ENCODE measurements at regions not wholly inside any gene's neighbourhood (a gene's known extent, or its start where the extent isn't known, plus 50 kb on each side); places are given as distances from the start of the nearest gene placed in this dataset.

DNA sequence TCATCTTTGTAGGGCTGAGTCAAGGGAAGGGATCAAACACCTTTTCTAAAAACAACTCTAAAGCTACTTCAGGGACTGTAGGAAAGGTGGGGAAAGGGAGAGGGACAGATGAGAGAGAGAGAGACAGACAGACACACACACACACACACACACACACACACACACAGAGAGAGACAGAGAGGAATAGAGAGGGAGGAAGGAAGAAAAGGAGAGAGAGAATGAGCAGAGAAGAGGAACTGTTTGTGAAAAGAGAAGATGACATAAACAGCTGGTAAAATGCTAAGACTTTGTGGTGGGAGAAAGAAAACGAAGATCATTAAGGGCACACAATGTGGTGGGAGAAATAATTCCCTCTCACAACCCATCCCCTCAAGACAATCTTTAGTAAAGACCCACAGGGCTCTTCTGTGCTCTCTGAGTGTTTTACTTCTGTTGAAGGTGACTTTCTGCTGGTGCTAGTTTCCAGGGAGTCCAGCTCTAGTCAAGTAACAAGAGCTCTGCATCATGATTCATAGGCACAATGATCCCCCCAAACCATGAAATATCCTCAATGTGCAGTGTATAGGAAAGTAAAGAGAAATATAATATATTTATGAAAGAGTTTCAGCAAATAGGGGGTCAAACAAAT is 77.2 kb upstream of the STK17B start:
- no peak for DNase-seq (ENCODE audit: low read depth, low spot score)

DNA sequence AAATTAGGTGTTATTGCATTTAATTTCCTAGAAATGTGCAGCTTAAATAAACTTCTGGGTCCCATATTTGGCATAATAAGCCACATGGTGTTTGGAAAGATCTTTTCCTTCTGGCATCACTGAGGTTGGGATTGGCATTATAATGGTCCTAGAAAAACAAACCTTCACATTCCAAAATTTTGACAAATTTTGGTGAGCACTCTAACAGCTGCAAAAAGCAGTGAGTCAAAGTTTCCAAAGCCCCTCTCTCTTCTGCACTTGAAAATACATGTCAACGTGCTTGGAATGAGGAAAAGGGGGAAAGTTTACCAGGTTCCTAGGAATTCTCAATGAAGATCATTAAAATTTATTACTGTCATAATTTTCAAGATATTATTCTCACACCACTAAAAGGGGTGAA is 77.8 kb upstream of the STK17B start:
- no peak for DNase-seq (ENCODE audit: low read depth, low spot score)

DNA sequence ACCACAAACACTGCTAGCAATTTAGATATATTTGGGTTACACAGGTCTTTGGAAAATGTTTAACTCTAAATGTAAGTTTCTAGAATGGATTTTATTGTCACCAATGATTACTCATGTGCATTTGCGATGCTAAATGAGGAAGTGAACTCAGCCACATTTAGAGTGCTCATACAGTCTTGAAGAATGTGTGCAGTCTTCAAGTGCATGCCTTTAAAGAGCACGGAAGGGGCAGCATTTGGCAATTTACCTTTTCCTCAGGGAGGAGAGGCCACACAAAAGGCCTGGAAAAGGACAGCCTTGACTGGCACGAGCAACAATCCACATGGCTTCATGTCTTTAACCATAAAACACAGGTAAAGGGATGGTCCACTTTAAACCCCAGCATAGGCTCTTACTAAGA is 78.5 kb upstream of the STK17B start:
- no peak for DNase-seq (ENCODE audit: low read depth, low spot score)

DNA sequence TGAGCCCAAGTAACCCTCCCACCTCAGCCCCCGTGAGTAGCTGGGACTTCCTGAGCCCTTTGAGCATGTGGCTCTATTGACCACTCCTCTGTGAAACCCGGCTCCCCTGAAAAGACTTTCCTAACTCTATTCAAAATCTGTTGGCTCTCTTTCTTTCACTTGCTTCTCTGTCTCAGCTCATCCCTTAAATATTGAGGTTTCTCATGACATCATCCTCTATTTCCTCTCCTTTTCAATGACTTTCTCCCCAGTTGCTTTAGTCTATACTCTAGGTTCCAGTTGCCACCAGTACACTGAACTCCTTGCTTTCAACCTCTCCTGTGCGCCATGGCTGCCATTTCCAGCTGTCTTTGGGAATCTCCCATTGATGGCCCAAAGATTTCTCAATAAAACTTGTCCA is 79.8 kb upstream of the STK17B start:
- no peak for DNase-seq (ENCODE audit: low read depth, low spot score)

DNA sequence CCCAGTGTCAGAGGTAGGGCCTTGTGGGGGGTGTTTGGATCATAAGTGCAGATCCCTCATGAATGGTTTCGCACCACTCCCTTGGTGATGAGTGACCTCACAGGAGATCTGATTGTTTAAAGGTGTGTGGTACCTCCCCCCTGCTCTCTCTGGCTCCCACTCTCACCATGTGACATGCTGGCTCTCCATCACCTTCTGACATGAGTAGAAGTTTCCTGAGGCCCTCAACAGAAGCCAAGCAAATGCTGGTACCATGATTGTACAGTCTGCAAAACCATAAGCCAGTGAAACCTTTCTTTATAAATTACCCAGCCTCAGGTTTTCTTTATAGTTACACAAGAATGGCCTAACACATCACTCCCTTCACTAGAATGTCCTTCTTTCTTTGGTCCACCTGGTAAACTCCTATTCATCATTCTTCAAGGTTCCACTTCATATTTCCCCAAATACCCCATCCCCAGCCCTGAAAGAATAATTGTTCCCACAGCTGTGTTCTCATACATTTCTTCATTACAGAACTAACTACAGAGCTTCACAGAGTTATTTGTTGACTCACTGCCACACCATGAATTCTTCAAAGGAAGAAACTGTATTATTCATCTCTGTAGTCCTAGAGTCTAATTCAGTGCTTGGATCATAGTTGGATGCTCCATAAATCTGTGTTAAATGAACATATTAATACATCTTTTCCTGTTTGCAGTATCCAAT is 81.2 kb upstream of the STK17B start:
- DNase-seq (ENCODE audit: low read depth, low spot score) = no peak

DNA sequence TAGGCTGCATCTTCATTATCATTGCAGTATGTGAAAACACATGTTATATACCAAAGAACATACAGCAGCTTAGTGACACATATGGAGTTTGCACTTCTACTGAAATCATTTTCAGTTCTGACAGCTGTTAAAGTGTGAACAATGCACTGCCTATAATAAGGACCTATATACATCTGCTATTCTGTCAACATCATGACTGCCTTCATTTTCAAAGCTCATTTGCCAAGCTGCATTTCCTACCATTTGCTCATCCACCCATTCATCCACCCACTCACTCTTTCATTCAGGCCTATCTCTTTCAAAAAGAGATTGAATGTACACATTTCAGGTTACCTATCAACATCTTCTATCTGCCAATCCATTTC is 81.7 kb upstream of the STK17B start:
- no peak for DNase-seq (ENCODE audit: low read depth, low spot score)

DNA sequence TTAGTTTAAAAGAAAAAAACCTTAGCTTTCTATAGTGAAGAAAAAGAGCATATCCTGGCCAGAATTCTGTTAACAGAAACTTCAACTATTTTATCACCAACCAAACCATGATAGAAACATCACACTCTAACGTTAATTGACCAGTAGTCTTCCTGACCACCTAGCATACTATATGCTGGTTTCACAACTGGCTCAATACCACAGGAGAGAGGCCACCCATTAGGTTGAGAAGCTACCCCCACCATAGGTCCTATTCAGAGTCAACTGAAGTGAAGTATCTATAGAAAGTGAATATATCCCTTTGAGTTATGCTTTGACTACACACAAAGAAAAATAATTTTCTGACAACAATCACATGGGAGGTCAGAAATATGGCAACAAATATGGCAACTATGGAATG is 85.2 kb upstream of the STK17B start:
- DNase-seq (ENCODE audit: low read depth, low spot score) = no peak

DNA sequence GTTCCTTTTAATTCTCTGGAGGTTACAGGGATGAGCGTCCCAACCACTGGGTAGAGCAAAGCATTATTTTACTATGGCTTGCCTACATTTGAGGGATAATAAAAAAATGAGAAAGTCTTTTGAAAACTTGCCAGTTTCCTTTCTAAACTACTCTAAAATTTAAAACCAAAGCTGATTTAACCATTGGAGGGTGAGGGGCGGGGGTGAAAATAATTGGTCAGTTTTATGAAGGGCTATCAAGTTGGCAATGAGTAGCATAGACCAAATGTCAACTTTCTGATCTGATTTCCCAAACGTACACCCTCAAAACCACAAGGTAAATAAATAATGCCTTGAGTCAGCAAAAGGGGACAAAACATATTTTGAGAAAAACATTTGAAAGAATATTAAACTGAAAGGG is 85.7 kb upstream of the STK17B start:
- DNase-seq (ENCODE audit: low read depth, low spot score) = no peak

DNA sequence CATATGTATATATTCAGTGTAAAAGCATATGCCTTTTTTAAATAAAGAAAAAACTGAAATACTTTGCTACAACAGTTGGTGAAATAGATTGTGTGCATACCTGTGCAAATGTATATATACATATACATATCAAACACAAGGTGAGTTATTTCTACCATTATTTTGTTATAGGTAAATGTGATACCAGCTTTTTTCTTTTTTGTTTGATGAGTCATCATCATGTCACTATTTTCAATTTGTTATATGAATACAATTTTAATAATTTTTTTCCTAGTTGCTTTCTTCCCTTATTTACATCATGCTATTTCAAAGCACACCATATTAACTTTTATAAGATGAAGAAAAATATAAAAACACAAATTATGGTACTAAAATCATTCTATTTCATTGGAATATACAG is 87.0 kb upstream of the STK17B start:
- no peak for DNase-seq (ENCODE audit: low read depth, low spot score)

DNA sequence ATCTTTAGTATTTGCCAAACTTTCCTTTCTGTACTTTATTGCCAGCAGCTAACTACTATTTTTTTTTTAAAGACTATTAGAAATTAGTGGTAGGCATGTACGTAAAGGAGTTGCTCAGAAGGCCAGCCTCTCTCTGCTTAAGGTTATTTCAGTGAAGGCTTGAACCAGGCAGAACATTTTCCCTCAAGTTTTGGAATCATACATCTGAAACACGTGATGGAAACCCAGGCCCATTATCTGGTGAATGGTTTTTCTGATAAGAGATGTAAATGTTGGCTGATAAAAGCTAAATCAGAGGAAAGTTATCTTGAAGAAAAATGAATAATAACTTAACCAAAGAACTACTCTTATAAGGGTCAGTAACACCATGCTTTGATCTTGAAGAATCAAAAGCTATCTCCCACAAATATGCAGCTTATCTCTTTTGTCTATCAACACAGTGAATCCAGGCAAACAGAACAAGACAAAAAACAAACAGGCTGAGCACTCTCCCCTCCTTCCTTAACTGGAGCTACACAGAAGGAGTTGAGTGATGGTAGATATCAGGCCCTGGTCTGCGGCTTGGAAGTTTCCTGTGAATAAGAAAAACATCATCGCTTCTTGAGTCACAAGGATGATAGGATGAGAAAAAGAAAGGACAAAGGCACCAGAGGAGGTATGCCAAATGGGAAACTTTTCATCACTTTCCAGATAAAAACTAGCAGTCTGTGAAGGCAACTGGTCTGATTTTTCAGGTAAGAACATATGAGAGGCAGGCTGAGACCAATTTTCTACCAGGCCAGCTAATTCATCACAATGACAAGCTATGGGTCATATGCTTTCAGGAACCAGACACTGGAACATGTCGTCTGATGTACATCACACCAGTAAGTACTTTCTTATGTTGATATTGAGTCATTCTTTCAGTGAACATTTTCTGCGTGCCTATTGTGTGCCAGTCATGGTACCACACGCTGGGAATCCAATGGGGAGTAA is 88.4 kb upstream of the STK17B start:
- peak; percentile 69 for DNase-seq (ENCODE audit: low read depth, low spot score)

DNA sequence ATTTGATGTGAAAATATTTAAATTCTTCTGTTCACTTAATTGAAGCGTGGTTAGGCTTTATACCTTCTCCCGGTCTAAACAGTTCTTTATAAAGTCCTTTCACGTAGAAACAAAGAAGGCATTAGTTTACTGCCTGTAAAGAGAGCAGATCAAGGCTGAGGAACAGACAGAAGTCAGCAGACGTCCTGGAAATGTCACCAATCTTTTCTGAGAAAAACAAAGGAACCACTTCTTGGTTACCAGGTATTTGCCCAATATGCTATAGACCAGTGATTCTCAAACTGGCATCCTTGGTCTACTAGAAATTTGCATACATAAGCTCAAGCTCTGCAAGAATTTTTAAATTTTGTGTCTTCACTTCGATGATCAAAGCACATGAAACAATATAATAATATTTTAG is 89.2 kb upstream of the STK17B start:
- DNase-seq (ENCODE audit: low read depth, low spot score) = no peak

DNA sequence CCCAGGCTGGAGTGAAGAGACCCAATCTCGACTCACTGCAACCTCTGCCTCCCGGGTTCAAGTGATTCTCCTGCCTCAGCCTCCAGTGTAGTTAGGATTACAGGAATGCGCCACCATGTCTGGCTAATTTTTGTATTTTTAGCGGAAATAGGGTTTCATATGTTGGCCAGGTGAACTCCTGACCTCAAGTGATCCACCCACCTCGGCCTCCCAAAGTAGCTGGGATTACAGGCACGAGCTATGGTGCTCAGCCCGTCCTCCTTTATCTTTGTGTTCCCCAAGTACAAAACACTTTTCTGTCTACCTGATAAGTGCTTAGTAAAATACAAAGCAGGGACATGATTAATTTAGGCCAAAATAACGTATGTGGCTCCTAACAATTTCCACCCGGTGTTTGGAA is 91.2 kb upstream of the STK17B start:
- DNase-seq (ENCODE audit: low read depth, low spot score) = no peak

DNA sequence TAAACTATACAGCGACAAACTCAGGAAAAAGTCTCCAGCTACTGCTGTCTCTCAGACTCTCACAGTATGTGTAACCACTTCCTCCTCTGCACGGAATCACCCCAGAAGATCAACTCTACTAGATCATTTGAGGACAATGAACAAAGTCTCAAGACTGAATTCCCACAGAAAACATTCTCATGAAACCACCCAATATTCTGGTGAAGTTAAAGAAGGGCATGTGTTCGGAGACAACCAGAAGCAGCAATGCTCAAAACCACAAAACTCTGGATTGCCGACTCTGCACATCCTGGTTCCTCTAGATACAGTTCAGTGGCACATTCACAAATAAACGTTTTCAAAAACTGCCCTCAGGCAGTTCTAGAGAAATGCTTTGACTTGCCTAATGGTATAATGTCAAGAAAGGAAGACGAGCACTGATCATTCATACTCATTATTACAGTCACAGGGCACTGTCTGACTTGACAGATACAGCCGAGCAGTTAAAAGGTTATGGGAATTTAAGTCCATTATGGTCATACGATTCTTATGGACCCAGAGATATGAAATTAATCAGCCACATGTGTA is 91.9 kb upstream of the STK17B start:
- no peak for DNase-seq (ENCODE audit: low read depth, low spot score)

DNA sequence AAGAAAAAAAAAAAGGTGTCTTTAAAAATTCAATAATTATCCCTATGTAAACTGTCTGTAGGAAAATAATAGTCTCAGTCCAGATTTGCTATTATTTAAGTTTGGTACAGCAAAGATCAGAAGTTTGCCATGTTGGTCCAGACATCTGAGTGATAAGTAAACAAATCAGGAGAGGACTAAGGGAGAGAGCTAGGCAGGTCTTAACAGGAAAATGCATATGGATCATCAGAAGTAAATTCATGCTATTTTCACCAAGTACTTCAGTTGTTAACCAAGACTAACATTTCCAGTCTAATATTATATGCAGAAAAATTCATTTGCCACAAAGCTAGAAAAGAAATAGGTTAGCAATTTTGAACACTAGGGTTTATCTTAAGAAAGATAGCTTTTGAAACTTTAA is 95.0 kb upstream of the STK17B start:
- no peak for DNase-seq (ENCODE audit: low read depth, low spot score)

DNA sequence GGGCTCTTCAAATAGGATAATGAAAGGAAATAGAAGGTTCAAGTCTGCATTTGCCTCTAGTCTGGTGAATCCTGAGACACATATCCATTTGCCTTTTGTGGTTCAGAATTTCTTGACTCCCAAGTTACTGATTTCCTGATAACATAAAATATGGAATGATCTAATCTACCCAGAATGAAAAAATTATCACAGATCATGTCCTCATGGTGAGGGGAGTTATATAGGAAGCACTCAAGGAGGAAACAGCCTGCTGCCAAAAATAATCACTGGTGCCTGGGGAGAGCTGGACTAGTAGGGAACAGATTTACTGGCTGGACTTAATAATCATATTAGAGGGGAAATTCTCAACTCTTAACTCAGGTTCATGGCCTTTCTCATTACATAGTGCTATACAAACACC is 95.5 kb upstream of the STK17B start:
- peak; percentile 73 for DNase-seq (ENCODE audit: low read depth, low spot score)

DNA sequence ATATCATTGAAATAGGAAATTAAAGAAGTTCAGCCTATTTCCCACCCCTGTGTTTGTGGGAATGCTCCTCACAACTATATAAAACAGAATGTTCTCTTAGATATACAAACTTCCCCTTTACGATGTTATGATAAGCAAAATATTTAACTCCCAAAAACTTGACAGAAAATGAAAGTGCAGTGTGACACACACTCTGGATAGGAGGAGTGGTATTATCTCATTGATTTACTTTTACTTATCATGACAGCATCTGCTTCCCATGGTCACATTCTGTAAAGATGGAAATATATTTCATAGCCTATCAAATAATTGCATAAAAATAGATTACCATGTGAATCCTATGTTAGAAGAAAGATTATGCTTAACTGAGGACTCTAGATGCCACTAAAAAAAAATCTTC is 96.6 kb upstream of the STK17B start:
- no peak for DNase-seq (ENCODE audit: low read depth, low spot score)

DNA sequence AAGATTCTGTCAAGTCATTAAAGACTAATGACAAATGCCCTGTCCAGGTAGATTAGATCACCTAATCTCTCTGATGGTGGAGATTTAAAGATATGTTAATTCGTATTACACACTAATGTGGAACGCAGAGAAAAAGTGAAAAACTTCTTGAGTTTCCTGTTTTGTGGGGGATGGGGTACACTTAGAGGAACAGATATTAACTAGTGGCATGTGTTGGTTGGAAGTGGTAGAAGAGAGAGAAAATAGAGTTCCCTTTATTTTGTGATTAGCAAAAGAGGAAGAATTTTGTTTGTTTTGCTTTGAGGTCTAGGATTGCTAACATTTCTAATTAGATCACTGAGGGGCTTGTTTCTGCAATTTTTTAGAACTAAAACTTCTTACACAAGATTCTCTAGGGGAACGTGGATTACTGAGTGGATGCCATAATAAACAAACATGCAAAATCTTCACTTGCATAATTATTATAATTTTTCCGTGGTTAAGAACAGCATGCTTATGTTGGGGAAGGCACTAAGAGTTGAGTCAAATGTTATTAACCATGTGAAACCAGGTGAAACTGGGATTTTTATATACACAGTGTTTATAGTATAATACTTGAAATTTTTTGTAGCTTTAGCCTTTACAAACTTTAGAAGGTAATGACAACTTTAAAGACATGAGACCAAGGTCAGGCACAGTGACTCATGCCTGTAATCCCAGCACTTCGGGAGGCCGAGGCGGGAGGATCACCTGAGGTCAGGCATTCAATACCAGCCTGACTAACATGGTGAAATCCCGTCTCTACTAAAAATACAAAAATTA is 97.4 kb upstream of the STK17B start:
- no peak for DNase-seq (ENCODE audit: low read depth, low spot score)

DNA sequence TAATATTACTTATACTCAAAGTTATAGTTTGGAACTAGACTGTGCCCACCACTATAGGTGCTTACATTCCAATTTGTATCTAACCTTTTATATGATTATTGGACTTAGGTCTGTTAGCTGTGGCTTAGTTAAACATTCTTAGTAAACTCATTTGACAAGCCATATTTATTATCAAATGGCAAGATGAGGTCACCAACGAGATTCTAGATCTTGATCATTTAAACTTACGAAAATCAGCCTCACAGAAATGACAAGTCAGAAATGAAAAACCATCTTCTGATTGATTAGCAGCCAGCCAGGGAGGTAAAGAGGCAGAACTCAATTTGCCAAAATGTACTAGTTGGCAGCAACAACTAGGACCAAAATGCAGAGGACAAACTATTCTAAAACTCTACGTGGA is 100.4 kb upstream of the STK17B start:
- no peak for DNase-seq (ENCODE audit: low read depth, low spot score)

DNA sequence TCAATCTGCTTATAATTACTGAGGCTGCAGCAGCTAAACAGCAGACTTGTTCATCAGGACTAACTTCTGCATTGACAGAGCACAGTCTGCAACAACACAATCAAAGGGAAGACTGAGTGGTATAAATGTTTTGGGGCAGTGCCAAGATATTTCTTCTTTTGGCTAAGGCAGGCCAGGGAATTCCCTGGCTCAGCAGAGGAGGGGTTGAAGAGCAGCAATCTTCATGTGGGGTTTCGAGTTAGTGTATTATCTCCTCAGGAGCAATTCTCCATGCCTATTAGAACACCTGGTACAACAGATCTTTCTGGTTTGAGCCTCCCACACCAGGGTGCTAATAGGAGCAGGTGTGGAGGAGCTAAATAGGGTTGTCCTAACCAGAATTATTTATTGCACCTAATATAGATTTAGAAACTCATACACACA is 103.0 kb upstream of the STK17B start:
- DNase-seq (ENCODE audit: low read depth, low spot score) = no peak

DNA sequence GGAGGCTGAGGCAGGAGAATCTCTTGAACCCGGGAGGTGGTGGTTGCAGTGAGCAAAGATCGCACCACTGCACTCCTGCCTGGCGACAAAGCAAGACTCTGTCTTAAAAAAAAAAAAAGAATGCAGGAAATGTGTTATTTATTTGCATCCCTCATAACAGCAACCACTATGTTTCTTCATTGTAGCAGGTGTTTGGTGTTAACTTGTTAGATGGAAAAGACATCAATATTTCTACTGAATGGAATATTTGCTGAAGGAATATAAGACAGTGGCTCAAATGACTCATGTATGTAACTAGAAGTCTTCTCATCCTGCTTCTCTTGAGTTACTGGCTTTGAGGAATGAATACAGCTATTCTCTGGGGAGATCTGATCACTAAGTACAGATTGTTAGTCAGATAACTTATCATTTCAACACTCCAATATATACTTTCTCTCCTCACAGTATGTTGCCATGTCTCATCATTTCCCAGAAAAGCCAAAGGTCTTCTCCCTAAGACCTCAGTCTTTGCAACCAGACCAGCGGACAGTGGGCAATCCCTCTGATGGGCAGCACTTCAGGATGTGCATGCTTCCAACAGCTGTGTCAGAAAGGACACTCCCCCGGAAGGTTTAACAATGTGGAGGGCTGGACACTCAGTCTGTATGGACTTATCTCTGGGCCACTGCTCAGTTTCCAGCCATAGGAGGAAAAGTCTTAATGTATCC is 104.4 kb upstream of the STK17B start:
- DNase-seq (ENCODE audit: low read depth, low spot score) = no peak

DNA sequence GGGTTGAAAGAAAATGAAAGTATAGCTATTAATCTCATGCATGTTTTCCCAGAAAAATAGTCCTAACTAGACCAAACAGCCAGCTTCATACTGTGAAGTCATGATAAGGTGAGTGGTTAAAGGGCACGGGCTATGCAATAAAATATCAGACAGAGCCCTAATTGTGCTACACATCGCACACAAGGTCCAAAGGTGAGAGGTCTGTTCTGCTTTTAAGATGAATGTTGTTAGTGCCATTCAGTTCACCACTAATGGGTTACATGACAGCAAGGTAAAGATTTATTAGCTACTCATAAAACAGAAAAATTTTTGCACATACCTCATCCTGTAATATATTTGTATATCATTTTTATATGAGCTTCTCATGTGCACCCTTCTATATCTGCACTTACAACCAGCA is 105.0 kb upstream of the STK17B start:
- no peak for DNase-seq (ENCODE audit: low read depth, low spot score)

Measured in pulmonary artery endothelial cell (primary cell).